Mucosa of descending colon (tissue), 3 donors: ENCODE measurements at regions not wholly inside any gene's neighbourhood (a gene's known extent, or its start where the extent isn't known, plus 50 kb on each side); places are given as distances from the start of the nearest gene placed in this dataset. TPM values are rescaled to one million over a fixed set of nuclear protein-coding genes. Genes with fewer than 3 reads are reported as not detected.
"Not testable (repeated sequence)": the region's sequence is repeated elsewhere in the genome, so short reads cannot be mapped to it uniquely, and the experiment has no call there.

Source experiments
- ATAC-seq: fragments of 200-7000 bp; cut with Tn5 transposase; one replicate; pipeline ENCODE4 v1.9.1; 2020; ENCODE audit warnings: mild to moderate bottlenecking, moderate library complexity
- DNase-seq, 3 donors: peaks; one replicate each; pipeline ENCODE4 v3.0.0-alpha.2; 2020
- H3K36me3 ChIP-seq: fragments of 200-600 bp; one replicate; pipeline ENCODE4 v1.8.0; 2021; ENCODE audit warnings: low read depth, mild to moderate bottlenecking
- H3K4me1 ChIP-seq: fragments of 200-600 bp; one replicate; pipeline ENCODE4 v1.8.0; 2021; ENCODE audit warnings: low read depth, mild to moderate bottlenecking
- H3K4me3 ChIP-seq: fragments of 200-600 bp; one replicate; pipeline ENCODE4 v1.8.0; 2021; ENCODE audit warnings: mild to moderate bottlenecking
- H3K9me3 ChIP-seq: fragments of 200-600 bp; one replicate; pipeline ENCODE4 v1.8.0; 2021; ENCODE audit warnings: mild to moderate bottlenecking
- intact Hi-C, 2 donors: fragments of 100-400 bp; cut with DNase I in 1 of 2; cut with micrococcal nuclease in 1 of 2; formaldehyde crosslinking; loops; one replicate each; pipeline versions ENCODE4 v1.11.0 to v1.11.1; 2022; cut with DNase I, micrococcal nuclease
- microRNA-seq: library from miRNA; unstranded; fragments of <30 nt; microRNA quantifications from one replicate; pipeline ENCODE4, GENCODE V29; 2019
- TF ChIP-seq, protein P1 (sequence below): fragments of 200-600 bp; IDR thresholded peaks from one replicate; pipeline ENCODE4 v1.8.0; 2022; ENCODE audit warnings: antibody characterized with exemption, mild to moderate bottlenecking
- donor health status: DM: no; HTN: no; CAD: no; lungs with moderate emphysema.
- donor health status: DM: no; HTN: no; CAD: no.
- donor health status: DM: no; HTN: yes; CAD: no.

DNA sequence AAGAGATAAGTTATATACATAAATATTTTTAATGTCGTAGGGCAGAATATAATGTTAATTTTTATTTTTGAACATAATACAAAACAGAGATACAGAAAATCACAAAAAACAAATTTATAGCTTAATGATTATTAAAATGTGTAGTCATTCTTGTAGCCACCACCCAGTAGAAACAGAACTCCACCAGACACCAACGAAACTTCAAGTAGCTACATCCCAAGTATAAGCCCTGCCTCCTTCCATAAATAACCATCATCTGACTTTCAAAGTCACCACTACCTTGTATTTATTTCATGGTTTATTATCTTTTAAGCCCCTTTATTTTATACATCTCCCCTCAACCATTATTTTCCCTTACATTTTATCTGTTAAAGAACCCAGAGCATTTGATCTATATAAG is 111.9 kb upstream of the ZWINT start:
- ATAC-seq (no peak), DNase-seq (no peak)
- Histone ChIP-seq H3K36me3 (no peaks in the 10 kb centered on the region), H3K9me3 (no peaks in the 10 kb centered on the region), H3K4me3 (no peak overlapping the region), H3K4me1 (no peaks in the 10 kb centered on the region)
- intact Hi-C loops = no loop called here
- TF ChIP-seq, protein P1, sequence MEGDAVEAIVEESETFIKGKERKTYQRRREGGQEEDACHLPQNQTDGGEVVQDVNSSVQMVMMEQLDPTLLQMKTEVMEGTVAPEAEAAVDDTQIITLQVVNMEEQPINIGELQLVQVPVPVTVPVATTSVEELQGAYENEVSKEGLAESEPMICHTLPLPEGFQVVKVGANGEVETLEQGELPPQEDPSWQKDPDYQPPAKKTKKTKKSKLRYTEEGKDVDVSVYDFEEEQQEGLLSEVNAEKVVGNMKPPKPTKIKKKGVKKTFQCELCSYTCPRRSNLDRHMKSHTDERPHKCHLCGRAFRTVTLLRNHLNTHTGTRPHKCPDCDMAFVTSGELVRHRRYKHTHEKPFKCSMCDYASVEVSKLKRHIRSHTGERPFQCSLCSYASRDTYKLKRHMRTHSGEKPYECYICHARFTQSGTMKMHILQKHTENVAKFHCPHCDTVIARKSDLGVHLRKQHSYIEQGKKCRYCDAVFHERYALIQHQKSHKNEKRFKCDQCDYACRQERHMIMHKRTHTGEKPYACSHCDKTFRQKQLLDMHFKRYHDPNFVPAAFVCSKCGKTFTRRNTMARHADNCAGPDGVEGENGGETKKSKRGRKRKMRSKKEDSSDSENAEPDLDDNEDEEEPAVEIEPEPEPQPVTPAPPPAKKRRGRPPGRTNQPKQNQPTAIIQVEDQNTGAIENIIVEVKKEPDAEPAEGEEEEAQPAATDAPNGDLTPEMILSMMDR = no peak

DNA sequence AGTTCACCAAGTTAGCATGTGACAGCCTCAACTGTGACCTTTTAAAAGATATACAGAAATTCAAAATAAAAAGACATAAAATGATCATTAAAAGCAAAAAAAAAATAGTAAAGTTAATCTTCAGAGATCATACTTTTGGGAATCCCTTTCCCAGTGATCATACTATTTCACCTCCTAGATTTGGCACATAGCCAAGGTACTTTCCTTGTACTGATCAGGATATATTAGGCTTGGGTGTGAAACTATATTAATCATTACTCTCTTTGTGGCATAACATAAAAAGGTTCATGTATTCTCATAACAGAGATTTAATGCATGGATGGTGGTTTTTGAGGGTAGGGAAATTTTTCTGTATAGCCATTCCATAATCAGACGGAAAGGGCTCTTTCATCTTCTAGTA is 109.6 kb upstream of the ZWINT start:
- TF ChIP-seq, protein P1 = no peak
- ATAC-seq = no peak
- no peak for DNase-seq
- Histone ChIP-seq H3K4me3 (no peak overlapping the region), H3K4me1 (no peaks in the 10 kb centered on the region), H3K36me3 (no peaks in the 10 kb centered on the region), H3K9me3 (no peaks in the 10 kb centered on the region)
- intact Hi-C loops = no loop called here

DNA sequence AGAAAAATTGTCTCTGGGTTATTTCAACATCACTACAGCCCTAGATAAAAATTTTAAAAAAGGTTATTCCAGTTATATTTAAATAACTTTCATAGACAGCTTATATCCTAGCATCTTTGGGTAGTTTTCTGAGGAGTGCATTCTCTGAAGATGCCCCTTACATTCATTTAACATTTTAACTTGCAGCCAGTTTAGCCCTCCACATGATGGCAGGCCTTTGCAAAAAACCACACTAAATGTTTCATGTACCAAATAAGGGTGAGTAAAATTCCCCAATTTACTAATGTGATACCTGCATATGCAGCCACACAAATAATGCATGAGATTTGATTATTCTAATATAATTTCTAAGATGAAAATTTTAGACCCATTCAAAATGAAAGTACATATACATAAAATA is 108.4 kb upstream of the ZWINT start:
- Histone ChIP-seq H3K4me3 (no peak overlapping the region), H3K9me3 (no peaks in the 10 kb centered on the region), H3K36me3 (no peaks in the 10 kb centered on the region), H3K4me1 (no peaks in the 10 kb centered on the region)
- TF ChIP-seq, protein P1 = no peak
- no peak for DNase-seq
- no peak for ATAC-seq
- intact Hi-C loops = no loop called here

DNA sequence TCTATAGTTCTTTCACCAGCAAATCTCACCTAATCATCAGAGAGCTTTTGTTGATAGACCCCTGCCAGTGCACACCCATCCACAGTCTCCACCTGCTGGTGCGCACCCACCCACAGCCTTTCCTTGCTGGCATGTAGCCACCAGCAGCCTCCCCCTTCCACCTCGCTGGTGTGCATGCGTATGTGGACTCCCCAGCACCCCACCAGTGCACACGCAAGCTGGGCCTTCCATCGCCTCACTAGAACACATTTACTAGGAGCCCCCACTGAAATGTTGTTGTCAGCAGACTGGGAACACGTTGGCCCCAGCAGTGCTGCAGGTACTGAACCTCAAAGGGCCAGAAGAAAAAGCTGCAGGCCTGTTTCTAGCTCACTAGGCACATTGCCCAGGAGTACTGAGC is 104.9 kb upstream of the ZWINT start:
- H3K4me1 ChIP-seq = no peaks in the 10 kb centered on the region
- H3K36me3 ChIP-seq = no peaks in the 10 kb centered on the region
- TF ChIP-seq, protein P1 = no peak
- DNase-seq = peak in 1 of 3 donors; percentile 19
- intact Hi-C loops = no loop called here
- no peaks in the 10 kb centered on the region for H3K9me3 ChIP-seq
- H3K4me3 ChIP-seq = no peak overlapping the region
- ATAC-seq = no peak

DNA sequence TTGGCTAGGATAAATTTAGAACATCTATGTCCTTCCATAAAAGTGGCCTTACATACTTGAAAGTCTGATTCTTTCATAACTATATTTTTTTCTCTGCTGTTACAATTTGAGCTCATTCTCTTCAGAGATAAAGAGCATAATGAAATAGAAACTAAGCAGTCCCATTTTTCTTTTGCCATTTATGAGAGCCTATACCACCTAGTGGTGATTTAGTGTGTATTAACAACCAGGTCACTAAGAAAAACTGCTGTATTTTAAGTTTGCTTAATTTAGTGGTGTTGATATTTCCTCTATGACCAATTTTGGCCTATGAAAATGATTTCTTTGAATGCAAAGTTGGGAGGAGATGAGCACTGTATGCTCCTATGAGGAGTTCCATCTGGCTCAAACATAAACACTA is 88.7 kb upstream of the ZWINT start:
- H3K9me3 ChIP-seq = no peaks in the 10 kb centered on the region
- no peaks in the 10 kb centered on the region for H3K36me3 ChIP-seq
- no peak overlapping the region for H3K4me3 ChIP-seq
- DNase-seq (no peak), ATAC-seq (no peak)
- TF ChIP-seq, protein P1 = no peak
- no peaks in the 10 kb centered on the region for H3K4me1 ChIP-seq
- intact Hi-C loops = no loop called here

DNA sequence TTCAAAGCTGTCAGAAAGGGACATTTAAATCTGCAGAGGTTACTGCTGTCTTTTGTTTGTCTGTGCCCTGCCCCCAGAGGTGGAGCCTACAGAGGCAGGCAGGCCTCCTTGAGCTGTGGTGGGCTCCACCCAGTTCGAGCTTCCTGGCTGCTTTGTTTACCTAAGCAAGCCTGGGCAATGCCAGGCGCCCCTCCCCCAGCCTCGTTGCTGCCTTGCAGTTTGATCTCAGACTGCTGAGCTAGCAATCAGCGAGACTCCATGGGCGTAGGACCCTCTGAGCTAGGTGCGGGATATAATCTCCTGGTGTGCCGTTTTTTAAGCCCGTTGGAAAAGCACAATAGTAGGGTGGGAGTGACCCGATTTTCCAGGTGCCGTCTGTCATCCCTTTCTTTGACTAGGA is 86.6 kb upstream of the ZWINT start:
- H3K4me3 ChIP-seq, intact Hi-C loops, H3K4me1 ChIP-seq, ATAC-seq, H3K36me3 ChIP-seq, H3K9me3 ChIP-seq, DNase-seq: not testable (repeated sequence)

DNA sequence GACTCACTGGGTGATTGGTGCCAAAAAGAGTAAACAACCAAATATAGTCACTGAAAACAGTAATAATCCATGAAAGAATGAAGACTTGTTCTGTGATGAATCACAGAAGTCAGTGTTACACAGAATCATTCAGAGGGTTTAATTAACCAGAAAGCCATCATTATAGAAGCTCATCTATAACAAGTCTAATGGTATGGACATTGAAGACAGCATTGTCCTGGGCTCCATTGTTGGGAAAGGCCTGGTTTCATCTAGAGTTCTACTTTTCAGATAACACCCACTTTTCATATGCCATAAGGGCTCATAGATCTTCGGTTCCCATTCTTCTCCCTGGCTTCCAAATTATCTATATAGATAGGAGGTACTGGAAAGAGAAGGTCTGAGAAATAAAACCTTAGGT is 80.3 kb upstream of the ZWINT start:
- H3K9me3 ChIP-seq, H3K4me3 ChIP-seq, ATAC-seq, DNase-seq, H3K36me3 ChIP-seq, intact Hi-C loops, H3K4me1 ChIP-seq: not testable (repeated sequence)

Small RNA genes lying in the stretch of these regions (microRNA-seq; reads per million reads assigned to microRNA genes)
- not detected for gene MIR3924
